ENCODE measurements at regions not wholly inside any gene's neighbourhood (a gene's known extent, or its start where the extent isn't known, plus 50 kb on each side); places are given as distances from the start of the nearest gene placed in this dataset.

- no peak for TF ChIP-seq MYC (IDR thresholded peaks at IDR 0.05; ENCODE audit: low read depth, low read length)
- TF ChIP-seq MAX (IDR thresholded peaks at IDR 0.05; ENCODE audit: low read depth, low read length), result no peak
- TF ChIP-seq CTCF (IDR thresholded peaks at IDR 0.05; ENCODE audit: low read depth, low read length), result no peak
- no peak for TF ChIP-seq POLR2A (IDR thresholded peaks at IDR 0.05; ENCODE audit: extremely low read depth, insufficient read length)
- DNase-seq (ENCODE audit: low read depth), result no peak
- H3K4me3 ChIP-seq (ENCODE audit: low read depth, low read length), result no peak overlapping the region
Measured at GRCh38 chr13:71338070-71338469, 528.9 kb downstream of the DACH1 start.

GRCh38 chr13:71327266-71327665 is 539.7 kb downstream of the DACH1 start:
- no peak for TF ChIP-seq CTCF (IDR thresholded peaks at IDR 0.05; ENCODE audit: low read depth, low read length)
- TF ChIP-seq MYC (IDR thresholded peaks at IDR 0.05; ENCODE audit: low read depth, low read length), result no peak
- no peak for TF ChIP-seq POLR2A (IDR thresholded peaks at IDR 0.05; ENCODE audit: extremely low read depth, insufficient read length)
- TF ChIP-seq MAX (IDR thresholded peaks at IDR 0.05; ENCODE audit: low read depth, low read length), result no peak
- H3K4me3 ChIP-seq (ENCODE audit: low read depth, low read length), result no peak overlapping the region
- no peak for DNase-seq (ENCODE audit: low read depth)

- TF ChIP-seq CTCF (IDR thresholded peaks at IDR 0.05; ENCODE audit: low read depth, low read length), result no peak
- TF ChIP-seq MYC (IDR thresholded peaks at IDR 0.05; ENCODE audit: low read depth, low read length), result no peak
- no peak for TF ChIP-seq POLR2A (IDR thresholded peaks at IDR 0.05; ENCODE audit: extremely low read depth, insufficient read length)
- no peak for TF ChIP-seq MAX (IDR thresholded peaks at IDR 0.05; ENCODE audit: low read depth, low read length)
- no peak for DNase-seq (ENCODE audit: low read depth)
- no peak overlapping the region for H3K4me3 ChIP-seq (ENCODE audit: low read depth, low read length)
Measured at GRCh38 chr13:71325556-71325955, 541.4 kb downstream of the DACH1 start.

- no peak overlapping the region for H3K4me3 ChIP-seq (ENCODE audit: low read depth, low read length)
- DNase-seq (ENCODE audit: low read depth), result no peak
- TF ChIP-seq MYC (IDR thresholded peaks at IDR 0.05; ENCODE audit: low read depth, low read length) (no peak), CTCF (IDR thresholded peaks at IDR 0.05; ENCODE audit: low read depth, low read length) (no peak), POLR2A (IDR thresholded peaks at IDR 0.05; ENCODE audit: extremely low read depth, insufficient read length) (no peak), MAX (IDR thresholded peaks at IDR 0.05; ENCODE audit: low read depth, low read length) (no peak)
Measured at GRCh38 chr13:71323266-71323665, 543.7 kb downstream of the DACH1 start.

- peak; percentile 66 for DNase-seq (ENCODE audit: low read depth)
- peak; percentile 59 for TF ChIP-seq CTCF (IDR thresholded peaks at IDR 0.05; ENCODE audit: low read depth, low read length)
- no peak for TF ChIP-seq MAX (IDR thresholded peaks at IDR 0.05; ENCODE audit: low read depth, low read length)
Measured at GRCh38 chr13:71320452-71320851, 546.6 kb downstream of the DACH1 start.

GRCh38 chr13:71316792-71317363 is 550.1 kb downstream of the DACH1 start:
- H3K4me3 ChIP-seq (ENCODE audit: low read depth, low read length), result no peak overlapping the region
- no peak for TF ChIP-seq CTCF (IDR thresholded peaks at IDR 0.05; ENCODE audit: low read depth, low read length)
- no peak for TF ChIP-seq POLR2A (IDR thresholded peaks at IDR 0.05; ENCODE audit: extremely low read depth, insufficient read length)
- no peak for TF ChIP-seq MAX (IDR thresholded peaks at IDR 0.05; ENCODE audit: low read depth, low read length)
- TF ChIP-seq MYC (IDR thresholded peaks at IDR 0.05; ENCODE audit: low read depth, low read length), result no peak
- DNase-seq (ENCODE audit: low read depth), result no peak

More at GRCh38 chr13:71320452-71320851, 546.6 kb downstream of the DACH1 start:
- H3K4me3 ChIP-seq (ENCODE audit: low read depth, low read length), result no peak overlapping the region

Measured in NB4 (cell line).